MCF 10A (cell line): ENCODE measurements at regions not wholly inside any gene's neighbourhood (a gene's known extent, or its start where the extent isn't known, plus 50 kb on each side); places are given as distances from the start of the nearest gene placed in this dataset.

ENCODE experiments used
- BruUV-seq: library from RNA; stranded (reverse); fragments of 400-500 nt; replicated peaks from 2 replicates; lab custom pipeline; 2021; lab: Mats Ljungman, UMichigan
- CTCF ChIA-PET: fragments of 300-600 bp; sonication (Branson Sonifier 250); formaldehyde crosslinking; extraction: SDS; loops from one replicate; lab custom pipeline; 2021; ENCODE audit warnings: antibody characterized with exemption, inconsistent platforms; lab: Yijun Ruan, JAX
- POLR2A ChIA-PET: fragments of 300-600, 350-650 bp; sonication (Branson Sonifier 250); formaldehyde crosslinking; extraction: SDS; loops from one replicate; lab custom pipeline; 2020; ENCODE audit warnings: antibody characterized with exemption, inconsistent platforms; lab: Yijun Ruan, JAX
- DNase-seq: peaks from one replicate; pipeline ENCODE4 v3.0.0-alpha.2; 2018; ENCODE audit not compliant: unreplicated experiment
- H3K27ac Mint-ChIP-seq: one replicate; pipeline ENCODE4 v1.8.0; 2022; ENCODE audit warnings: mild to moderate bottlenecking, low read depth, mixed read lengths; ENCODE audit not compliant: unreplicated experiment
- H3K27me3 Mint-ChIP-seq: one replicate; pipeline ENCODE4 v1.8.0; 2022; ENCODE audit warnings: mixed read lengths; ENCODE audit not compliant: insufficient read depth, unreplicated experiment
- H3K36me3 Mint-ChIP-seq: one replicate; pipeline ENCODE4 v1.8.0; 2022; ENCODE audit warnings: mild to moderate bottlenecking, moderate library complexity, mixed read lengths; ENCODE audit not compliant: insufficient read depth, unreplicated experiment
- H3K4me1 Mint-ChIP-seq: one replicate; pipeline ENCODE4 v1.8.0; 2022; ENCODE audit warnings: mixed read lengths; ENCODE audit not compliant: insufficient read depth, unreplicated experiment
- H3K4me3 Mint-ChIP-seq: one replicate; pipeline ENCODE4 v1.8.0; 2022; ENCODE audit warnings: mild to moderate bottlenecking, moderate library complexity, mixed read lengths; ENCODE audit not compliant: unreplicated experiment
- H3K9me3 Mint-ChIP-seq: one replicate; pipeline ENCODE4 v1.8.0; 2022; ENCODE audit warnings: mixed read lengths; ENCODE audit not compliant: unreplicated experiment
- intact Hi-C: fragments of 100-400 bp; cut with micrococcal nuclease; formaldehyde crosslinking; loops from 2 replicates; pipeline ENCODE4 v1.14.1; 2022
- TF ChIP-seq, protein P1 (sequence below): fragments of 200-600 bp; IDR thresholded peaks from one replicate; pipeline ENCODE4 v1.8.0; 2022; ENCODE audit warnings: antibody characterized with exemption, mild to moderate bottlenecking; ENCODE audit not compliant: unreplicated experiment

DNA sequence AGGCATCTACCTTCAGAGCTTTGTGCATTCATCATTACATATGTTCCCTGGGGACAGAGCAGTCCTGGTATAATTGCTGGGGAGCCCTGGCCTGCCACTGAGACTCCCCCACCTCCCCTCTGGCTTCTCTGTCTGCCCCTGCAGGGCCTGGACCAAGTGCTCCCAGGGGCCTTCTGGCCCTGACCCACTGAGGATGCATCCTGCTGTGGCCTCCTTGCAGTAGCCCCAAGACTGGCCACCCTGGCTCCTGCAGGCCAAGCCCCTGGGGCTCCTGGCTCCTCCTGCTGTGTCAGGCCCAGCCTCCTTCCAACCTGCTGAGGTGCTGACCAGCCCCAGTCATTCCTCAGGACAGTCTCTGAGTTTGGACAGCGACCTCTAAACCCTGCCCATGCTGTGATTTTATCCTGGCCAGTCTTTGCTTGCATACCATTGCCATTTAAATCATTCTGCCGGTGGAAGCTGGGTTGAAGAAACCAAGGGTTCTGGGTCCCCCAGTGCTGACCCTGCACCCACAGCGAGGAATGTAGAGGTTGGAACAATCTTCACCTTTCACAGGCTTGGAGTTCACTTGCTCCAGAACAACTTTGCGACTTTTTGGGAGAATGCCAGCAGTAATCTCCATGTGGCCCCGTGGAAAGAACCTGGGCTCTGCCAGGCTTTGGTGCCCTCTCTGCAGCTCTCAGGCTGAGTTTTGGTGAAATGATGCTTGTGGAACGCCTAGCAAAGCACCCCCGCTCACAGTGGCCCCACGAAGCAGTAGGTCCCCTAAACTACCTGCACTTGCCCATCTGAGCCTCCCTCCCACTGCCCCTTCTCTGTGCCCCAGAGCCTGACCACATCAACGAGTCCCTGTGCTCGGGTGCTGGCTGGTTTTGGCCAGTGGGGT, 167.3 kb upstream of the GLI2 start:
- POLR2A ChIA-PET, result no interaction called here
- no TSS peak for BruUV-seq
- Mint-ChIP-seq H3K9me3 (no peaks in the 10 kb centered on the region), H3K27me3 (no peaks in the 10 kb centered on the region), H3K27ac (no peak overlapping the region), H3K36me3 (no peaks in the 10 kb centered on the region), H3K4me1 (peaks cover 7% of the 10 kb centered on the region), H3K4me3 (no peak overlapping the region)
- CTCF ChIA-PET, result no interaction called here
- TF ChIP-seq, protein P1, sequence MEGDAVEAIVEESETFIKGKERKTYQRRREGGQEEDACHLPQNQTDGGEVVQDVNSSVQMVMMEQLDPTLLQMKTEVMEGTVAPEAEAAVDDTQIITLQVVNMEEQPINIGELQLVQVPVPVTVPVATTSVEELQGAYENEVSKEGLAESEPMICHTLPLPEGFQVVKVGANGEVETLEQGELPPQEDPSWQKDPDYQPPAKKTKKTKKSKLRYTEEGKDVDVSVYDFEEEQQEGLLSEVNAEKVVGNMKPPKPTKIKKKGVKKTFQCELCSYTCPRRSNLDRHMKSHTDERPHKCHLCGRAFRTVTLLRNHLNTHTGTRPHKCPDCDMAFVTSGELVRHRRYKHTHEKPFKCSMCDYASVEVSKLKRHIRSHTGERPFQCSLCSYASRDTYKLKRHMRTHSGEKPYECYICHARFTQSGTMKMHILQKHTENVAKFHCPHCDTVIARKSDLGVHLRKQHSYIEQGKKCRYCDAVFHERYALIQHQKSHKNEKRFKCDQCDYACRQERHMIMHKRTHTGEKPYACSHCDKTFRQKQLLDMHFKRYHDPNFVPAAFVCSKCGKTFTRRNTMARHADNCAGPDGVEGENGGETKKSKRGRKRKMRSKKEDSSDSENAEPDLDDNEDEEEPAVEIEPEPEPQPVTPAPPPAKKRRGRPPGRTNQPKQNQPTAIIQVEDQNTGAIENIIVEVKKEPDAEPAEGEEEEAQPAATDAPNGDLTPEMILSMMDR, result no peak
- DNase-seq, result no peak
- intact Hi-C loops, result no loop called here

DNA sequence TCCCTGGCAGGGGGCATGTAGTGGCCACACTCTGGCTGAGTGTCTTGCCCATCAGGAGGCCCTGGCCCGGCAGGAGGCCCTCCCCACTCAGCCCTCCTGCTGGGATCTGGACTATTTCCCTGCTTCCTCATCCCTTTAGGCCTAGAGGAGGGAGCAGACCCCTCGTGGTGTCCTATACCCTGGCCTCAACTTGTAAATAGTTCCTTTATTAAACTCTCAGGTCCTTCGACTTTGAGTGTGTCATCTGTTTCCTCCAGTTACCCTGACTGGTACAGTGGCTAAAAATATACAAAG, 166.7 kb upstream of the GLI2 start:
- CTCF ChIA-PET, result interaction anchor here (0.6 to 1.4 kb wide), 2 partner anchors 11 to 109 kb away, joined by 3 to 5 read pairs; no protein-coding TSS in a partner anchor
- H3K4me3 Mint-ChIP-seq, result no peak overlapping the region
- no peaks in the 10 kb centered on the region for H3K36me3 Mint-ChIP-seq
- TF ChIP-seq, protein P1, result no peak
- no peak overlapping the region for H3K27ac Mint-ChIP-seq
- no TSS peak for BruUV-seq
- POLR2A ChIA-PET, result no interaction called here
- no peak for DNase-seq
- peaks cover 7% of the 10 kb centered on the region for H3K4me1 Mint-ChIP-seq
- intact Hi-C loops, result no loop called here
- H3K9me3 Mint-ChIP-seq, result no peaks in the 10 kb centered on the region
- H3K27me3 Mint-ChIP-seq, result no peaks in the 10 kb centered on the region

DNA sequence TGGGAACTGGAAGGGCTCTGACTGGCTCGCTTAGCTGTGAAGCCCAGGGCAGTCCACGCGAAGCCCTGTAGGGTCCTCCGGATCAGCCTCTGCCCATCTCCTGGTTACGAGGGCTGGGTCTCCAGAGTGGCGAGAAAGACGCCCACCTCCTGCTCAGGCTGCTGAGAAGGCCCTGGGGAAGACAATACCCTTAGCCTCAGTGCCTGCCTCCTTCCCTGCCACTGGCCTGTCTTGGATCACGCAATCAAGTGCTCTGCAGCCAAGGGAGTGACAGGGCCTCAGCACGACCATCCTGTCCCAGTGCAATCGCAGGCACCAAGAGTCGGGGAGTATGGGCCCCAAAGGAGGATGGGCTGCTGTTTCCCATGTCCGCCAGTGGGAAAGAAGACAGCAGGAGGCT, 165.7 kb upstream of the GLI2 start:
- no TSS peak for BruUV-seq

DNA sequence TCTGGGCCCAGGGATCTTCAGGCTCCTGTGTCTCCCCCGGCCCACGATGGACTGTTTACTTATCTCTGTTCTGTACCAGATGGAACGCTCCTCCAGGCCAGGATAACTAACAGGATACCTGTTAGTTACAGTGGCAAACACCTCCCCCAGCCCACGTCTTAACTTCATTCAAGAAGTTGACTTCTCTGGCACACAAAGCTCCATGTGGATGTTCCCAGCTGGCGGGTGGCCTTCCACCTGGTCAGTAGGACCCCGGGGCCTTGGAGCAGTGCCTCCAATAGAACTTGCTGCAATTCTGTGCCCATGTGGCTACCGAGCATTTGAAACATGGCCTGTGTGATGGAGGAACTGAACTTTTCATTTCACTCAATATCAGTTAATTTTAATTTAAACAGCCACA, 165.1 kb upstream of the GLI2 start:
- intact Hi-C loops, result no loop called here
- Mint-ChIP-seq H3K4me3 (no peak overlapping the region), H3K36me3 (no peaks in the 10 kb centered on the region), H3K9me3 (no peaks in the 10 kb centered on the region), H3K27ac (no peak overlapping the region), H3K4me1 (peaks cover 6% of the 10 kb centered on the region), H3K27me3 (no peaks in the 10 kb centered on the region)
- CTCF ChIA-PET, result no interaction called here
- POLR2A ChIA-PET, result no interaction called here
- no peak for DNase-seq
- no TSS peak for BruUV-seq
- TF ChIP-seq, protein P1, result no peak

More for the DNA sequence above, 165.7 kb upstream of the GLI2 start:
- H3K4me3 Mint-ChIP-seq, result no peak overlapping the region
- H3K9me3 Mint-ChIP-seq, result no peaks in the 10 kb centered on the region
- TF ChIP-seq, protein P1, result no peak
- peaks cover 6% of the 10 kb centered on the region for H3K4me1 Mint-ChIP-seq
- CTCF ChIA-PET, result interaction anchor here (0.5 to 1.4 kb wide), 2 partner anchors 10 to 105 kb away, joined by 3 to 5 read pairs; no protein-coding TSS in a partner anchor
- H3K27ac Mint-ChIP-seq, result no peak overlapping the region
- no peaks in the 10 kb centered on the region for H3K27me3 Mint-ChIP-seq
- DNase-seq, result no peak
- H3K36me3 Mint-ChIP-seq, result no peaks in the 10 kb centered on the region
- POLR2A ChIA-PET, result no interaction called here
- intact Hi-C loops, result no loop called here
